Adrenal gland (tissue), 9 donors: ENCODE measurements at regions not wholly inside any gene's neighbourhood (a gene's known extent, or its start where the extent isn't known, plus 50 kb on each side); places are given as distances from the start of the nearest gene placed in this dataset.

Source experiments
- DNase-seq, 7 donors: peaks; one replicate each; pipeline ENCODE4 v3.0.0-alpha.2; 2019 to 2020
- H3K27ac ChIP-seq, 5 donors: fragments of 200-600 bp; sonication (generic) in 4 of 5; 1 replicate in 3 of 5; 2 replicates in 2 of 5; pipeline versions ENCODE4 v1.5.1 to v1.8.0; 2016 to 2020; ENCODE audit warnings: mild to moderate bottlenecking in 1 of 5
- H3K27me3 ChIP-seq: fragments of 200-600 bp; 2 replicates; pipeline ENCODE4 v1.8.0; 2021
- H3K36me3 ChIP-seq, 2 donors: fragments of 200-600 bp; replicated peaks in 1 of 2; 1 replicate in 1 of 2; 2 replicates in 1 of 2; pipeline versions ENCODE4 v1.5.1 to v1.8.0; 2018 to 2022
- H3K4me1 ChIP-seq, 2 donors: fragments of 200-600 bp; replicated peaks in 1 of 2; 1 replicate in 1 of 2; 2 replicates in 1 of 2; pipeline versions ENCODE4 v1.5.1 to v1.8.0; 2018 to 2021
- H3K4me3 ChIP-seq, 4 donors: fragments of 200-600 bp; sonication (generic) in 3 of 4; one replicate each; pipeline ENCODE4 v1.5.1; 2016 to 2018
- H3K9me3 ChIP-seq, 3 donors: fragments of 200-600 bp; sonication (generic) in 1 of 3; replicated peaks in 1 of 3; 1 replicate in 2 of 3; 2 replicates in 1 of 3; pipeline versions ENCODE4 v1.5.1 to v1.8.0; 2016 to 2021
- POLR2A ChIP-seq, 2 donors: fragments of 450-650 bp; IDR thresholded peaks; one replicate each; pipeline ENCODE4 v1.6.1; 2017; ENCODE audit warnings: antibody characterized with exemption in 2 of 2, mild to moderate bottlenecking in 2 of 2, moderate library complexity in 1 of 2
- WGBS, 4 donors: extraction: QIAGEN DNeasy Blood & Tissue Kit in 2 of 4; methylation state at CpG; one replicate each; pipeline versions ENCODE4 v1.1.5 to v1.1.7; 2013 to 2017; 5-methylcytosine and 5-hydroxymethylcytosine counted together
- intact Hi-C, 2 donors: fragments of 100-400 bp; cut with DNase I; formaldehyde crosslinking; loops; one replicate each; pipeline versions ENCODE4 v1.14.1 to v1.15.0; 2022 to 2023
- TF ChIP-seq, protein P1 (sequence below), 6 experiments: fragments of 450-650 bp in 4 of 6; fragments of 200-600 bp in 2 of 6; sonication (generic) in 1 of 6; IDR thresholded peaks; 1 replicate in 5 of 6; 2 replicates in 1 of 6; pipeline versions ENCODE4 v1.5.1 to v1.8.0; 2016 to 2021; ENCODE audit warnings: antibody characterized with exemption in 6 of 6, mild to moderate bottlenecking in 2 of 6, moderate library complexity in 1 of 6
- donor health status: healthy with polysubstance abuse.
- donor health status: Bipolar disorder and iron deficiency.
- donor health status: DM: yes; HTN: yes; CAD: no.
- donor health status: DM: no; HTN: no; CAD: no.
- donor health status: DM: no; HTN: no; CAD: no.

GRCh38 chr2:238597638-238598528, 171.2 kb downstream of the ASB1 start:
- no peak for TF ChIP-seq POLR2A (IDR thresholded peaks at IDR 0.05)
- WGBS, 4 donors = 81 to 89% (median 83%) methylated on average over 11 of the region's 11 CpGs
- Histone ChIP-seq H3K27ac (peak overlapping the region in 3 of 5 donors; percentile 7 to 85 (median 39)), H3K9me3 (no peaks in the 10 kb centered on the region), H3K4me3 (no peak overlapping the region), H3K4me1 (peaks cover 13 to 15% of the 10 kb centered on the region in 2 donors), H3K27me3 (no peaks in the 10 kb centered on the region), H3K36me3 (no peaks in the 10 kb centered on the region)
- no peak for DNase-seq
- intact Hi-C loops = no loop called here

DNA sequence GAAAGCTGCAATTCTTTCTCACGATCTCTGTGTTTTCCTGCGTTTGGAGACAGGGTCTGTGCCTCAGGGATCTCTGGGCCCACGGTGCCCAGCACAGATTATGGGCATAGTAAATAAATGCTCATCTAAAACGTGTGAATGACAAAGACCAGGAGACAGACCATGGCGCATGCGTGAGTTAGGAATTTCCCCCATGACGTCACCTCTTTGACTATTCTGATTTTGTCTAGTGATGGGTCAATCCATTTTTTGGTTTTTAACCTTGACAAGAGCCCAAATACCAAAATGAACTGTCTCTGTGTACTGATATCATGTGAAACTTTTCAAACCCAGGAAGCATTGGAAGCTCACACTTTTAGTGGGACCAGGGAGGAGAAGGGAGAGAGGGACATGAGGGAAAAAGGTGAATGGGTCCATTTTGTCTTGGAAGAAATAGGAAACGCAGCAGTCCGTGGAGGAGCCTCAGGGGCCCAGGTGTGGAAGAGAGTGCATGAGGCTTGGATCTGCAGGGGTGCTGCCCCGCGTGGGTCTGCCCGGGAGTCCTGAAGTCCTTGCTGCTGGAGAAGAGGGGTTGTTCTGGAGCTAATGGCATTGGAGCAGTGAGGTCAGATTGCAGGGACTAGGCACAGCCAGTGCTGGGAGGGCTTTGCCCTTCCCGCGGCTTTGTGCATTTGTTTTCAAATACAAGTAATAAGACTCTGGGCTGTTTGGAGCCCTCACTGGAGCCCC, 172.2 kb downstream of the ASB1 start:
- Histone ChIP-seq H3K4me3 (no peak overlapping the region), H3K4me1 (peaks cover 13 to 15% of the 10 kb centered on the region in 2 donors), H3K27ac (no peak overlapping the region), H3K9me3 (no peaks in the 10 kb centered on the region), H3K36me3 (no peaks in the 10 kb centered on the region), H3K27me3 (no peaks in the 10 kb centered on the region)
- intact Hi-C loops = no loop called here
- DNase-seq = no peak
- WGBS, 4 donors = 81 to 87% (median 82%) methylated on average over 14 of the region's 14 CpGs
- TF ChIP-seq, protein P1, sequence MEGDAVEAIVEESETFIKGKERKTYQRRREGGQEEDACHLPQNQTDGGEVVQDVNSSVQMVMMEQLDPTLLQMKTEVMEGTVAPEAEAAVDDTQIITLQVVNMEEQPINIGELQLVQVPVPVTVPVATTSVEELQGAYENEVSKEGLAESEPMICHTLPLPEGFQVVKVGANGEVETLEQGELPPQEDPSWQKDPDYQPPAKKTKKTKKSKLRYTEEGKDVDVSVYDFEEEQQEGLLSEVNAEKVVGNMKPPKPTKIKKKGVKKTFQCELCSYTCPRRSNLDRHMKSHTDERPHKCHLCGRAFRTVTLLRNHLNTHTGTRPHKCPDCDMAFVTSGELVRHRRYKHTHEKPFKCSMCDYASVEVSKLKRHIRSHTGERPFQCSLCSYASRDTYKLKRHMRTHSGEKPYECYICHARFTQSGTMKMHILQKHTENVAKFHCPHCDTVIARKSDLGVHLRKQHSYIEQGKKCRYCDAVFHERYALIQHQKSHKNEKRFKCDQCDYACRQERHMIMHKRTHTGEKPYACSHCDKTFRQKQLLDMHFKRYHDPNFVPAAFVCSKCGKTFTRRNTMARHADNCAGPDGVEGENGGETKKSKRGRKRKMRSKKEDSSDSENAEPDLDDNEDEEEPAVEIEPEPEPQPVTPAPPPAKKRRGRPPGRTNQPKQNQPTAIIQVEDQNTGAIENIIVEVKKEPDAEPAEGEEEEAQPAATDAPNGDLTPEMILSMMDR (IDR thresholded peaks at IDR 0.05) = no peak
- TF ChIP-seq POLR2A (IDR thresholded peaks at IDR 0.05) = no peak

GRCh38 chr2:238599549-238600505, 173.1 kb downstream of the ASB1 start:
- TF ChIP-seq, protein P1 (IDR thresholded peaks at IDR 0.05) = no peak
- no peak for TF ChIP-seq POLR2A (IDR thresholded peaks at IDR 0.05)
- WGBS, 4 donors = 92 to 97% (median 95%) methylated on average over 16 to 29 of the region's 29 CpGs
- Histone ChIP-seq H3K4me3 (no peak overlapping the region), H3K9me3 (no peaks in the 10 kb centered on the region), H3K36me3 (no peaks in the 10 kb centered on the region), H3K27me3 (no peaks in the 10 kb centered on the region), H3K27ac (no peak overlapping the region), H3K4me1 (peaks cover 13 to 15% of the 10 kb centered on the region in 2 donors)
- no peak for DNase-seq
- intact Hi-C loops = no loop called here

- intact Hi-C loops = no loop called here
These were observed 174.0 kb downstream of the ASB1 start for GRCh38 chr2:238600506-238601432.

More at GRCh38 chr2:238600506-238601432, 174.0 kb downstream of the ASB1 start:
- TF ChIP-seq POLR2A (IDR thresholded peaks at IDR 0.05) = no peak
- Histone ChIP-seq H3K4me3 (no peak overlapping the region), H3K9me3 (no peaks in the 10 kb centered on the region), H3K27ac (peak overlapping the region in 1 of 5 donors; percentile 70), H3K36me3 (no peaks in the 10 kb centered on the region), H3K27me3 (no peaks in the 10 kb centered on the region), H3K4me1 (peaks cover 13 to 15% of the 10 kb centered on the region in 2 donors)
- 88 to 91% (median 89%) methylated on average over 21 to 29 of the region's 29 CpGs for WGBS, 4 donors
- DNase-seq = no peak
